HG03460 (cell line): ENCODE measurements at regions not wholly inside any gene's neighbourhood (a gene's known extent, or its start where the extent isn't known, plus 50 kb on each side); places are given as distances from the start of the nearest gene placed in this dataset.
"Not testable (repeated sequence)": the region's sequence is repeated elsewhere in the genome, so short reads cannot be mapped to it uniquely, and the experiment has no call there.

Experiments used
- ATAC-seq: cut with Tn5 transposase; IDR thresholded peaks from one replicate; pipeline ENCODE4 v1.9.1; 2021; ENCODE audit not compliant: unreplicated experiment

DNA sequence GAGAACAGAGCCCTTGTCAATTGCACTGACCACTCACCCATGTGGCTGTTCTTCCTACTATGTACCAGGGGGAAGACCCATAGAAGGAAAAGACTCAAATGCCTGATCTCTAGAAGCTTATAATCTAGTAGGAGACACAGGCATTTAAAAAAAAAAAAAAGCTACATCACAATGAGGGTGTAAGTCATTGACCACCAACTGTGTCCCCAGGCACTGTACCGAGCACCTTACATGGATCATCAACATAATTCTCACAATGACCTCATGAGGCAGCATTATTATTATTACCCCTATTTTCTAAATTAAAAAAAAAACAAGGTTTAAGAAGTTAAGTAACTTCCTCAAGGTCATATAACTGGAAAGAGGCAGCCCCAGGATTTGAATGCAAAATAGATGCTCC lies 247.4 kb downstream of the SHOX2 start:
- no peak for ATAC-seq

DNA sequence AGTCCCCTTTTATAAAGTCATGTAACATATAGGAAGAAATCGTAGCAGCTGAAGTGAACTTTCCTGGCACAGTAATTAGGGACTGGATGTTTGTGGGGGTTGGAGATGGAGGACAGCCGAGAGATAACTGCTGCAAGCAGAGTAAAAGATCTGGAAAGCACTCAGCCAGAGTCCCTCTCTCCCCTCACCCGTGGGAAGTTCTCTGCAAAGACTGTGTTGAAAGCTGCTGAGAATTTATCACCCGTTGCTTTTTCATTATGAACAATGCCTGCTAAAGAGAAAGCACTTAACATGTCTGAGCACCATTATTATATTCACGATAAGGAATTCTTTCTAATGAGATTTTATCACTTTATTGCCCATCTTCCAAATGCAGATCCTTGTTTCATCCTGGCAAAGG lies 248.8 kb downstream of the SHOX2 start:
- ATAC-seq = no peak

DNA sequence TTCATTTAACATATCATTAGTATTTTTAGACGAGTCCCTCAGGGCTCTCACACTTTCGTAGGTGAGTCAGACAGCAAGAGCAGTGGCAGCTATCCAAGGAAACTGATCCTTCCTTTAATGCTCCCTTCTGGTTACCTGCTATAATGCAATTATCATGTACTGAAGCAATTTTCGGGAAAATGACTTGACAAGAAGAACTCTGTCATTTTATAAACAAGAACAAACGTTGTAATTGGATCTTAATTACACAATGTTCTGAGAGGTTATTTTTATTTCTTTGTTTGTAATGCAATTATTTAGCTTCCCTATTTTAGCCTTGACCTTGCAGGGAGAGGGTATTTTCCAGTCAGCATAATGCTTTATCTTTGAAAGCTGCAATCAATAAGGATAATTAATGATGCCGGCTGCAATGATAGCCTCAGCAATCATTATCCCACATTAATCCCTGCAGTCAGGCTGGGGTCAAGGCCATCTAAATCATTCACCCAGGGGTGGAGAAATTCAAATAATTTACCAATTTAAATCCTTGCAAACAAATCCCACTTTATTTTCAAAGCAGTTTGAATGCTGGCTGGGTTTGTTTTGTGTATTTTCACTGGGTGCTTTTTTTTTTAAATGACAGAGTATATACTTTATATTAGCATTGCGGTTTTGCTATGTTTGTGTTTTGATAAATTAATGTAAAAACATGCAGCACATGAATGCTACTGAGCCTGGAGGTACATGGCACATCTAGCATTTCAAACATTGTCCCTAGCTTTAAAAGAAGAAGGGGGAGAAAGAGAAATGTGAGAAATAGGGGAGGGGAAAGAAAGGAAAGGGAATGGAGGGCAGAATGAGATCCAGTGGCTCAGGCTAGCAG lies 249.9 kb downstream of the SHOX2 start:
- no peak for ATAC-seq

DNA sequence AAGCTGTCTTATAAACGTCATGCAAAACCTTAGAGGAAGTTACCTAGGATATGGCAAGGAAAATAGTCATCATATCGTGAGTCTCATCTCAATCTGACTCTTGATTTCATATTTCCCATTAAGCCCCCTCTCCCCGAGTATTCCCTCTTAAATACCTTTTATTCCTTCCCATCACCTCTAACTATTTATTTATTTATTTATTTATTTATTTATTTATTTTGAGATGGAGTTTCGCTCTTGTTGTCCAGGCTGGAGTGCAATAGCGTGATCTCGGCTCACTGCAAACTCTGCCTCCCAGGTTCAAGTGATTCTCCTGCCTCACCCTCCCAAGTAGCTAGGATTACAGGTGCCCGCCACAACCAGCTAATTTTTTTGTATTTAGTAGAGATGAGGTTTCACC lies 260.4 kb downstream of the SHOX2 start:
- ATAC-seq = not testable (repeated sequence)

DNA sequence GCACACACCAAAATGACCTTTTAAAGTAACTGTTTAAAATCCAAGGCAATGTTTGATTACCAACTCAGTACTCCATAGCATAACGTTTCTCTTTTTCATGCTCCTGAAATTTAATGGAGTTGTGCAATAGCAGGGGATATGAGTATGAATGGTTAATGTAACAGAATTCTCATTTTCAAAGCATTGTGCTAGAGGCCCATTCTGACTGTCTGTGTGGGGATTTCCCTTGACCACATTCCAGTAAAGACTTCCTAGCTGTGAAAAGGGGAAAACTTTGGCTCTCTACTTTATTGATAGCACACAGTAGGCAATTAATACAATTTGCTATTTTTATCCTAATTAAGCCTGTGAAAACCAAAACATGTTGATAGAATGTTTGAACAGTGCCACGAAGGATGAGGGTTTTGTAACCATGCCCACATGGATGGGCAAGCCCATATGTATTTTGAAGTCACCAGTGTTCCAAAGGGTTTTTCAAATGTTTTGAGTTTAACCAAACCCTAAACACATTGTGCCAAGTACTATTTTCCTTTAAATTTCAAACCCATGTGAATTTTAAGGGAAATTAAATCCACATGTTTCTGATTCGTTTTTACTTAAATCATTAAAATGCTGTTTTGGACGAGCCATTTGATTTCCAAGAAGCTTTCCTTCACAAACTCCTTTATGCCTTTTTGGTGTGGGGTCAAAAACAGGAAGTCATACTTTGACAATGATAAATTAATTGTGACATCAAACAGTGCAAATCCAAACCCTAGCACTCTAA lies 261.2 kb downstream of the SHOX2 start:
- ATAC-seq = no peak

DNA sequence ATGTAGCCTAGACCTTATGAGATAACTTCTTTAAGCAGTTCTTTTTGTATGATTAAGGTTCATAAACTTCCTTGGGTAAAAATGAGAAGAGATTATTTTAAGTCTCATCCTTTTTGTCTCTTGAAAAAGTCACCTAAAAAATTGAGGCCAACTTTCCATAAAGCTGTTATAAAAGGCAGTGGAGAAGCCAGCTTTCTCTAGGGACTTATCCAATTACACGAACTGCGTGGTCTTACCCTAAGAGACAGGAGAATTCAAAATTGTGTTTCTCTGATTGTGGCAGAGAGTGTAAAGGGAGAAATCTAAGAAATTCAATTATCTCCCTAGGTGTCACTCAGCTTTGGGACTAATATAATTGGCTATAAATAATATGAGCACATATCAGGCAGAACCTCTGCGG lies 262.0 kb downstream of the SHOX2 start:
- ATAC-seq = no peak

DNA sequence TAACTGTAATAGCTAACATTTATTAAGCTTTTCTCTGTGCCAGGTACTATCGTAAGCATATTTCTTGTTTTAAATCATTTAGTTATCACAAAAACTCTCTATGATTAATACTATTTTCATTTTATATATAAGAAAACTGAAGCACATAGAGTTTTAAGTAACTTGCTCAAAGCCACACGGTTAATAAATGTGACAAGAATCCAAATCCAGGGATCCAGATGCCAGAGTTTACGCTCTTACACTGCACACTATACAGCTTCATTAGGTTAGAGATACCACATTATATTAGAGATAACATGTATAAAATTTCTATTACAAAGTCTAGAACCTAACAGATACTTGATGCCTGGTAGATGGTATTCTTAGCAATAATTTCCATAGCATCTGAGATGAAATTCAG lies 265.2 kb downstream of the SHOX2 start:
- no peak for ATAC-seq

DNA sequence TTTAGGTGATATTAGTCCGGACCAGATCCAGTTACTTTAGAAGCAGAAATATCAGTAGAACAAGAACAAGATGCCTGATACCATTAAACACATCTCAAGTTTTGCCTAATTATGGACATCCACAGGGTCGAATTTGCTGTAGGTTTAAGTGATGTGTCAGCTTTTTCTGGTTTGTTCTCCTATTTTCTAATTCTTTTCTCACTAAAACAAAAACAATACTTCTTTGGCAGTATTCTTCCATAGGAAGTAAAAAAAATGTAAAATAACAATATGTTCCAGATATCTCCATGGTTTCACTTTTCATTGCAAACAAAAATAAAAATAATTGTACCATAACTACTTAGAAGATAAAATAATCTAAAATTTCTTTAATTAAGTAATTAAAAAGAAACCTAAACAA lies 265.7 kb downstream of the SHOX2 start:
- no peak for ATAC-seq

DNA sequence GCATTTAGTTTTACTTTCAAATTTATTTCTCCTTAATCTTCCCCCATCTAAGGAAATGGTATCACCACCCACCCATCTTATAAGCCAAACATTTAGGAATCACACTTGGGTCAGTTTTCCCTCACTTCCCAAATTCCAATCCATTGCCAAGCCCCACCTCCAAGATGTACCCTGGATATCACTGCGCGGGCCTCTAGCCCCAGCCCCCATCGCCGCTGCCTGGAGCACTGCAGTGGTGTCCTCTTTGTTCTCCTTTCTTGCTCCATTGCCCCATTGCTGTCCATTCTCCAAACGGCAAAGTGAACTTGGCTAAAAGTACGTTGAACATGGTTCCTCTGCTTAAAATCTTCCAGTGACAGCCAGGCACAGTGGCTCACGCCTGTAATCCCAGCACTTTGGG lies 267.8 kb downstream of the SHOX2 start:
- no peak for ATAC-seq

DNA sequence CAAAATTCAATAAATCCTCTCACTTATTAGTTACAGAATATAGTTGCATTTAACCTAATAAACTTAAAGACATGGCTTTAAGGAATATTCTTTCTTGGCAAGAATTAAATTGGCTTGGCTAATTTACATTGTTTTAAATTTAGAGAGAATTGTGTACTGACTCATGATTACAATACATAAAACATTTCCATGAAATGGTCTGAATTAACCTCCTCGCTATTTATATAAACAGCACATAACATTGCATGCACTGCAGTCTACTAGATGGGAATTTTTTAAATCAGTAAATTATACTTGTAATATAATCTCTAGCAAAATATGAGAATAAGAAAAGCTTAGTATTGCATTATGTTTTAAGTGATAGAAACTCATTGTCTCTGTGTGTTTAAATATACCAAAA lies 268.9 kb downstream of the SHOX2 start:
- ATAC-seq = no peak

DNA sequence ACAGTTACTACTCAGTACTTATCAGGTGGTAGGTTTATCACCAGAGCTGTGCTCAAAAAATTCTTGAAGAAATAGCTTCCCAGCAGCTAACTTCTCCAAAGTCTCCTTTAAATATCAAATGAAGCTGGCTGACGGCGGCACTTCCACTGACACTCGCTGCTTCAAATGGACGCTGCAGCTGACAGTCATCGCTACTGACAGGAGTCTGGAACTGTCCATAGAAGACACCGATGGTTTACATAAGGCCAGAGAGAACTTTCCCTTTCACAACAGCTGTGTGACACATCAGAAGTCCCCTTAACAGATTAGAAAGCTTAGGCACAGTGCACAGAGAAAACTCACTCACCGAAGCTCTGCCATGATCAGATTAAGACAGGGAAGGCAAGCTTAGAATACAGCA lies 270.2 kb downstream of the SHOX2 start:
- ATAC-seq = no peak

DNA sequence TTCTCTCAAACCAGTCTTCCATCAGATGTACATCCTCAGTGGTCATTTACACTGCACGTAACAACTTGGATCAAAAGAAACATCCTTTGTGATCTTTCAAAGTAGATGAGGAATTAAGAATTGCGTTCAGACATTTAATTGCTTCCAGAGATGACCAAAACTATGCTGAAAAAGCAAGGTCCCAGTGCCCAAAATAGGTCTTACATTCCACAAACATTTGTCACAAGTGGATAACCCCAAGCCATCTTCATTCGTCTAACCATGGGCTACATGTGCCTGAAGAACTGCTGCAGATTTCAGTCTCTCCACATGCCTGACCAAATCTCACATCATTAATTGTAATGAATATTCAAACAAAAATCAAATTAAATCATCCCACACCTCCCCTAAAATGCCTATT lies 273.6 kb downstream of the SHOX2 start:
- no peak for ATAC-seq

DNA sequence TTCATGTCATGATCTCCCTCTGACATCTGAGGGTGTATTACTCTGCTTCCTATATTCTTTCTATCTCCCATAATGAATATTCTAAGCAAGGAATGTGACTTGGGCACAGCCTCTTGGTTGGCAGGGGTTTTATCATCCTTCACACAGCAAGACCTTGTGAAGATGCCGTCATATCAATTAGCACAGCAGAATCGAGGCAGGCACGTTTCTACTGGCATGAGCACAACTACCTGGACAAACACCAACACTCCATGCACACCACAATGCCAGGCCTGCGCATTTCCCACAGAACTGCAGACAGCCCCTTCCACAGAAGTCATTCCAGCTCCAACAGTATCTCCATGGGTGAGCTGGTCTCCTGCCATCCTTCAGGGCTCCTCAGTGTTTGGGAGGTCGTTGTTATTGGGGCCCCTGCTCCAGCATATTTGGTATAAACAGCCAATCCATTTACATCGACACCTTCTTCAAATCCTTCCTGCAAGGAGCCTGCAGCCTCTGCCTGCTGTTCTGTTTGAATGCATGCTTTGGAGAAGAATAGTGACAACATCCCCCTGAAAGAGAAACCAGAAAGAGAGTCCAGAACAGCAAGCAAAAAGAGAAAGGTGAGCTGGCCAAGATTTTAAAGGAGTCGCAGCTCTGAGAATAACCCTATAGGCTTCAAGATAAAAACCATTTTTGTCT lies 275.5 kb downstream of the SHOX2 start:
- no peak for ATAC-seq

DNA sequence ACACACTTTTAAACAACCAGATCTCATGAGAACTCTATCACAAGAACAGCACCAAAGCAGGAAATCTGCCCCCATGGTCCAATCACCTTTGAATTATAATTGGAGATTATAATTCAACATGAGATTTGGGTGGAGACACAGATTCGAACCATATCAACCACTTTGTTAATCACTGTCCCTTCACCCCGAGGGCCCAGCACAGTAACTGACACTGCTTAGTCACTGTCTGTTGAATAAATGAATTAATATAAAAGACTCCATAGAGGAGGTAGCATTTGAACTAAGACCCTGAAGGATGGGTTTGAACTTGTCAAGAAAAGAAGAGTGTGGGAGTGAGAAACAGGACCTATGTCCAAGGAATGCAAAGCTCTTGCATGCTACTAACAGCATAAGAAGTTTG lies 276.4 kb downstream of the SHOX2 start:
- no peak for ATAC-seq

DNA sequence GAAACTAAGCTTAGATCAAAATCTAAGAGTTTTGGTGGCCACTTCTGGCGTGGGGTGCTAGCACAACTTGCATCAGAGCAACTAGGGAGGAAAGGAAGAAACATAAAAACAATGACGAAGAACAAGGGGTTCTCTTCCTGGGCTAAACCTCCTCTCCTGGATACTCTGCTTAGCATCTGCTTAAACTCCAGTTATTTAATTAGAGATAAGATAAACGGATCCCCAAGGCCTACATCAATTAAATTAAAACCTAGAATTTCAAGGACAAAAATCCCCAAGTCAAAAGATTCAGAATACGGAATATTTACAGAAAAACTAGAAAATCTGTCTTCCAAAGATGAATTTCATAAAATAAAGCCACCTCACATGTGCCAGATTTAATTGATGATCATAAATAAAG lies 281.9 kb downstream of the SHOX2 start:
- ATAC-seq = no peak

DNA sequence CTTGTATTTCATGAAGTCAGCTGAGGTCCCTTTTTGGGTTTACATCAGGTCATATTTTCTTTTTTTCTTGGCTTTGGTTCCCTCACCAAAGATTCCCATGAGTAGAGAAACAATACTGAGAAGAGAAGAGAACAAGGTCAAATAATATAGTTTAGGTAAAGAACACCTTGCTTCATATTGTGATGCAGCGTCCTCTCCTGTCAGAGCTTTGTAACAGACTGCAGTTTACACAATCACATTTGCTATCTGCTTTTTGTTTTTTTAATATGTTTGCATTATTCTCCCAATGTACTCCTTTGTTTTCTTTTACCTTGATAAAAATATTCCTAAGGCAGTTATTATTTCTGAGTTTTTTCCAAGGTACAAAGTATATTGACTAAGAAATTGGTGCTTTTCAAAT lies 283.2 kb downstream of the SHOX2 start:
- ATAC-seq = no peak

DNA sequence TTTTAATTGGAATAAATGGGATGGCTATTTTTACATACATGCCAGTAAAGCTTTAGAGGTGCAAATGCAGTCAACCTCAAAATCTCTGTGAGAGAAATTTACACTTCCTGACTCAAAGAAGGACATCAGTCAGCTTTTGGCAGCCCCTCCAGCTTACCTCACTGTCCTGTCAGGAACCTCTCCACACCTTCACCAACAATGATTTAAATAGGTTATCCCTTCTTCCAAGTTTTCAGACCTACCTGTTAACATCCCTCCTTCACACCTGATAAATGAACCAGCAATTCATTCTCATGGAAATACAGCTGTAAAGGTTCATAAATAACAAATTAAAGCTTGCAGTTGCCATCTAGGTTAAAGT lies 286.1 kb downstream of the SHOX2 start:
- no peak for ATAC-seq

DNA sequence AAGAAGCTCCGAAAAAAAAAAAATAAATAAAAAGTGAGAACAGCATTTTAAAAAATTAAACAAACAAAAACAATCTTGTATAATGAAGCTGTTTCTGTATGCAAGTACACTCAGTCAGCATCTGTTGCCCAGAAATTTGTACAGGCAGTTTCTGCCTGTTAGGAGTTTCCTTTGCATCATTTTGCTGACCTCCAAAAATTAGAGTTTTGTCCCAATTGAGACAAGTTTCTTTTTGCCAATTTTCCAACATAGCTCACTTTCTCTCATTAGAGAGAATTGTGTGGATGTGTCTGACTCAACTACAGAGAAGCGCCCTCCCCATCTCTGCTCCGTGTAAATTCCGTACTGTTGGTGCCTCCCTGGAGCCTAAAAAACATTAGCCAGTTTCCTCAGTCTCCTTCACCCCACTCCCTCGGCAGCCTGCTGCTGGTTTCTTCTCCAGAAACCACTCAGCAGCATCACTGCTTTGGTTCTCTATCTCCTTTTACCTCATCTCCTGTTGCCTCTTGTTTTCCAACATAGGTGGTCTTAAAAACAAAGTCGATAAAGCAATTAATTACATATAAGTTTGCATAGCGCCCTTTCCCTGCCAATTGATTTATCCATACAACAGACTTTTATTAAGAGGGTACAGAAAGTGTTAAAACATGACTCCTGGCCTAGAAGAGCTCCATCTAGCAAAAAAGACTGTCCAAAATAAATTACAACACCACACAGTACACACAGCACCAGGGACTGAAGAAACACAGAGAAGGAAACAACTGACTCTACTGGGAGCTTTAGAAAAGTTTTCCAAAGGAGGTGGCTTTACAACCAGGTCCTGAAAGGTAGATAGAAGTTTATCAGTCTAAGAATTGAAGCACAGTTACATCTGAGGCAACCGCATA lies 286.7 kb downstream of the SHOX2 start:
- ATAC-seq = no peak

DNA sequence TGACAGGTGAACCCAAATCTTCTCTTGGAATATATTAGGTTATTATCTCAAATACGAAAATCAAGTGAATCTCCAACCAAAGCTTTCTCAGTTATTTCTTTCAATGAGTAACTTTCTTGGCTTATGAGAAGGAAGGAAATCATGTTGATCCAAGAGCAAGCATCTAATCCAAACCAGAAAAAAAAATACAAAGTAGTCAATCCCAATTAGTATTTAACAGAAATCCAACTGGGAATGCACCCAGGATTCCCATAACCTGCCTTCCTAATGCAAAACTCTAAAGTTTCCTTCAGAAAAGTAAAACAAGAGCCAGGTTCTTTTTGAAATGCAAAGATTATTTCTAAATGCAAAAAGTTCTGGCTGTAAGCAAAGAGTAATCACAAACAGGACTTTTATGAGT lies 289.3 kb downstream of the SHOX2 start:
- no peak for ATAC-seq

DNA sequence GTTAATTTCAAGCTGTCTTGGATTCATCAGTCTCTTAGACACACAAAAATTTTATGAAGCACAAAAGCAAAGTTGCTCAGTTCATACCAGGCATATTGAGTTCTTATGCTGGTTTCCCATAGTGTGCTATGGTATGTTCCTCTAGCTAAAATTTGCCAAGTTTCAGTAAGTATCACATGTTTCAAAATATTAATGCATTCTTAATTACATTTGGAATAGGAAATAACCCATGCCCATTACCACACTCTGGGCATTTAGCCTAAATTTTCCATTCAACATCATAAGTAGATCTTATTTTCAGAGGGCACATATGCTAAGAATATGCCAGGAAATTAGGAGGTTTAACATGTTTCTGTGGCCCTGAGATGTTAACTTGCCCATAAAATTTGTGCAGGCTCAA lies 289.9 kb downstream of the SHOX2 start:
- no peak for ATAC-seq

DNA sequence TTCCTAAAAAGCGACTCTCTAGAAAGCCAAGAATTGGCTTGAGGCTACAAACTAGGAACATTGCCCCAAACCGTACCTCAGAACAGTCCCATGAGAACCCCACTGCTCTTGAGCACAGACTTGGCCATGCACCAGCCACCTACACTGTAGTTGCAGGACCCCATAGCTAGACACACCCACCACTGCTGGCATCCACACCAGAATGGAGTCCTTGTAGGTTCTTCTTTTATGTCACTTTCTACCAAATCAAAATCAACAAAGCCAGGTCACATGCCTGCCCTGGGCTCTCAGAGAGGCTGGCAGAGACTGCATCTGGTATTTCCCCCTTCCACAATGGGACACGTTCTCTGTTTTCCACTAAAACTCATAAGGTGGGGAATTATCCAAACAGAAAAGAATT lies 290.5 kb downstream of the SHOX2 start:
- ATAC-seq = no peak
